GM12864 (cell line): ENCODE measurements at regions not wholly inside any gene's neighbourhood (a gene's known extent, or its start where the extent isn't known, plus 50 kb on each side); places are given as distances from the start of the nearest gene placed in this dataset.

Experiments used
- DNase-seq: peaks from one replicate; pipeline ENCODE4 v3.0.0-alpha.2; 2011; ENCODE audit warnings: low read depth
- H3K4me3 ChIP-seq: 2 replicates; pipeline ENCODE4 v1.5.1; 2011; ENCODE audit warnings: mild to moderate bottlenecking, low read depth, low read length, control low read depth
- TF ChIP-seq, protein P1 (sequence below): IDR thresholded peaks from 2 replicates; pipeline ENCODE4 v1.5.1; 2011; ENCODE audit warnings: low read depth, mild to moderate bottlenecking, moderate library complexity, low read length, control low read depth, inconsistent platforms; ENCODE audit errors: missing control alignments

DNA sequence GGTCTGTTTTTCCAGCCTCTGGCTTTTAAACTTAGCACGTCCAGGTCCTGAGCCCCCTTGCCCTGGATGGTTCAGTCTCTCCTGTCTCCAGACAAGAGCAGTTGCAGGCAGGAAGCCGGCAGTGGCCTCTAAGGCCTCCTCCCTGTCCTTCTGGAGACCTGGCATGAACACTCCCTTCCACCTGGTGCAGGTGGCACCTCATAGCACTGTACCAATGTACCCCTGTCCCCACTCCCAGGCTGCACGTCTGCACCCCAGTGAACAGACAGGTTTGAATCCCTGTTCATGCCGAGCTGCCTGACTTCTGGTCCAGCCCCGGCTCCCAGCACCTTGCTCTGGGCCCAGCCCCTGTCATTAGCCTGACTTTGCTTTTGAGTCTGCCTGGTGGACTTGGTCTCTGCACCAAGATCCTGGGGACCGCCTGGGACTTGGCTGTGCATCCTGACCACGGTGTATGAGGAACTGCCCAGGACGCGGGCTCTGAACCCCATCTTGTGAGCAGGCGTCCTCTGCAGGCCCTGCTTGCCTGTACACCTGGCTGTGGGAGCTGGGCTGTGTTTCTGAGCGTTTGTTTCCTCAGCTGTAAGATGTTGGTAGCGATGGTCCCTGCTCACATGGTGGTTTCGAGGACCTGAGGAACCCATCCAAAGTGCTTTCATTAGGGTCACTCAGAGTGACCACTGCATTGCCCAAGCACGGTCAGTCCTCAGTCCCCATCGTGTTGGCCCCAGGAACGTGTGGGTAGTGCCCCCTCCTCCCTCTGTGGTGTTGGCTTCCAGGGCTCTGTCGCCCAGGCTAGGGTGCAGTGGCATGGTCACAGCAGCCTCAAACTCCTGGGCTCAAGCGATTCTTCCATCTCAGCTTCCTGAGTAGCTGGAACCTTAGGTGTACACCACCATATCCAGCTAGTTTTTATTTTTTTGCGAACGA, 75.0 kb upstream of the SHANK2 start:
- H3K4me3 ChIP-seq: no peak overlapping the region

GRCh38 chr11:71326328-71326940, 74.1 kb upstream of the SHANK2 start:
- no peak overlapping the region for H3K4me3 ChIP-seq
- DNase-seq: no peak
- TF ChIP-seq, protein P1, sequence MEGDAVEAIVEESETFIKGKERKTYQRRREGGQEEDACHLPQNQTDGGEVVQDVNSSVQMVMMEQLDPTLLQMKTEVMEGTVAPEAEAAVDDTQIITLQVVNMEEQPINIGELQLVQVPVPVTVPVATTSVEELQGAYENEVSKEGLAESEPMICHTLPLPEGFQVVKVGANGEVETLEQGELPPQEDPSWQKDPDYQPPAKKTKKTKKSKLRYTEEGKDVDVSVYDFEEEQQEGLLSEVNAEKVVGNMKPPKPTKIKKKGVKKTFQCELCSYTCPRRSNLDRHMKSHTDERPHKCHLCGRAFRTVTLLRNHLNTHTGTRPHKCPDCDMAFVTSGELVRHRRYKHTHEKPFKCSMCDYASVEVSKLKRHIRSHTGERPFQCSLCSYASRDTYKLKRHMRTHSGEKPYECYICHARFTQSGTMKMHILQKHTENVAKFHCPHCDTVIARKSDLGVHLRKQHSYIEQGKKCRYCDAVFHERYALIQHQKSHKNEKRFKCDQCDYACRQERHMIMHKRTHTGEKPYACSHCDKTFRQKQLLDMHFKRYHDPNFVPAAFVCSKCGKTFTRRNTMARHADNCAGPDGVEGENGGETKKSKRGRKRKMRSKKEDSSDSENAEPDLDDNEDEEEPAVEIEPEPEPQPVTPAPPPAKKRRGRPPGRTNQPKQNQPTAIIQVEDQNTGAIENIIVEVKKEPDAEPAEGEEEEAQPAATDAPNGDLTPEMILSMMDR: no peak

More for the DNA sequence above, 75.0 kb upstream of the SHANK2 start:
- TF ChIP-seq, protein P1: no peak
- DNase-seq: no peak

- H3K4me3 ChIP-seq: no peak overlapping the region
- TF ChIP-seq, protein P1: no peak
- no peak for DNase-seq
These were observed 73.3 kb upstream of the SHANK2 start for GRCh38 chr11:71325418-71326327.

DNA sequence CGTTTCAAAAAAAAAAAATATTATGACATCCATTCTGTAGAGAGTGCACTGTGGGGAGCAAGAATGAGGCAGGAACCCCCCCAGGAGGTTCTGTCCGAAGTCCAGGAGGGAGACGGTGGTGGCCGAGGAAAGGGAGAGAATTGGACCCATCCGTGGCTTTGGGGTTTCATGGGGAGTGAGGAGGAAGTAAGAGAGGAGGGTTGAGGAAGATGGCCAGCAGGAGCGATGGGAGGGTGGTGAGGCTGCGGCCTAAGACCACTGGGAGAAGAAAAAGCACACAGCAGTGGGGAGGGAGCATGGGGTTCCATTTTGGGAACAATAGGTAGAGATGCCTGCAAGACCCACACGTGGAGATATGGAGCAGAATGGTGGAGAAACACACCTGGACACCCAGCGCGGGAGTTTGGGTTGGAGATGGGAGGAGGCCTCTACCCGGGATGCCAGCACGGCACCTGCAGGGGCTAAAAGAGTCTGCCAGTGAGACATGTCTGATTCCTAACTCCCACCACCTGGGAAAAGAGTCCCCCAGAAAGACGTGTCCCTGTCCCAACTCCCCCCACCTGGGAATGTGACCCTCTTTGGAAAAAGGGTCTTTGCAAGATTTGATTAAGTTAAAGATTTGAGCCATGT, 72.5 kb upstream of the SHANK2 start:
- DNase-seq: no peak
- TF ChIP-seq, protein P1: no peak
- no peak overlapping the region for H3K4me3 ChIP-seq

- no peak for DNase-seq
- no peak overlapping the region for H3K4me3 ChIP-seq
- TF ChIP-seq, protein P1: no peak
These were observed 71.6 kb upstream of the SHANK2 start for GRCh38 chr11:71323876-71324526.

DNA sequence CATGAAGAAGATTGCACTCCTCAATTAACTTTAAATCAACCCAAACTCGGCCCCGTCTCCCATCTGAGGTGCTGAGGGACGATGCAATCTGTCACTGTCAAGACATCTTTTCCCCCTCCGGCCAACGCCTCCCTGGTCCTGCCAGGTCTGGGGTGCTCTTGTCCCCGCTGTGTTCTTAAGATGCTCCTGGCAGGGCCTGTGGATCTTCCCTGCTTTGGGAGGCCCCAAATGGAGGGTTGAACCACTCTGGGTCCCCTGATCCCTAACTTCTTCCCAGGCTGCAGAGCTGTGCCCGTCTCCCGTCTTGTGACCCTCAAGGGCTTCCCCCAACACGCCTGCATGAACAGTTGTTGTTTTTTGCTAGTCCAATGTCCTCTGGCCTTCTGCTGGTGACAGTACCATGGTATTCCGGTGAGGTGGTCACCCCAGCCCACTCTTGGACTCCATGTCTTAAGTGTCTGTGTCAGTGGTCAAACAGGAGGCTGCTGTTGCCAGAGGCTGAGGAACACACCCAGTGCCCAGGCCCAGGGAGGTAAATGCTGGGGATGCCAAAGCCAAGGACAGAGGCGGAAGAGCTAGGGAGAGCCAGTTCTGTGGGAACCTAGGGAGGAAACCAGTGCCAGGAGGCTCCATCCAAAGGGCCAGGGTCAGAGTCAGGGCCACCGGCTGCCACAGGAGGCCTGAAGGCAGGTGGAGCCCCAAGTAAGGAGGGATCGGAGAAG, 70.6 kb upstream of the SHANK2 start:
- DNase-seq: no peak
- TF ChIP-seq, protein P1: no peak
- H3K4me3 ChIP-seq: no peak overlapping the region
